ENCODE measurements at regions not wholly inside any gene's neighbourhood (a gene's known extent, or its start where the extent isn't known, plus 50 kb on each side); places are given as distances from the start of the nearest gene placed in this dataset.
"Not testable (repeated sequence)": the region's sequence is repeated elsewhere in the genome, so short reads cannot be mapped to it uniquely, and the experiment has no call there.

DNA sequence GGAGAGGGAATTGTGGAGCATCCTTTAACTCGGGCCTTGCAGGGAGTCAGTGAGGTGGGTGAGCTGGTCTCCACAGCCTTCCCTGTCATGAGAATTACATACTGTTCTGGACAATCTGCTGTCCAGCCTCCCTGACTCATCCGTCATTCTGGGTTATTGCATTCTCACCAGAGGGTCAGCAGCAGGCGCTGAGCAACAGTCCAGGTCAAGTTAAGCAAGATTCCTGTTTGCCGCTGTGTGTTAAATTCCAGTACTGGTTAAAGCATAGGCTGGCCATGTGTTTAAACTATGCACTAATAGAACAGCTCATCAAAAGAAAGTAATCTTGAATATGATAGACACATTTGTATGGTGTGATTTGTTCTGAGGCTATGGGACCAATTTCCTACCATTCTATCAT lies 167.1 kb upstream of the LRRC61 start:
- not testable (repeated sequence) for TF ChIP-seq CTCF, POLR2A, POLR2AphosphoS5 (IDR thresholded peaks at IDR 0.05)

Data from breast epithelium (tissue), 3 donors.